ENCODE measurements at regions not wholly inside any gene's neighbourhood (a gene's known extent, or its start where the extent isn't known, plus 50 kb on each side); places are given as distances from the start of the nearest gene placed in this dataset.

- Histone ChIP-seq H3K27ac (ENCODE audit: low read length) (peak overlapping the region; percentile 67), H3K9me3 (ENCODE audit: control insufficient read depth in 2 of 2, low read length in 2 of 2) (no peaks in the 10 kb centered on the region), H3K36me3 (ENCODE audit: control insufficient read depth in 2 of 2, insufficient read depth in 2 of 2, low read length in 2 of 2) (no peaks in the 10 kb centered on the region), H3K4me3 (ENCODE audit: low read length in 2 of 2) (peak overlapping the region; percentile 73 to 87), H3K4me1 (ENCODE audit: control insufficient read depth, insufficient read depth, low read length) (peaks cover 20% of the 10 kb centered on the region), H3K27me3 (ENCODE audit: control insufficient read depth in 1 of 2, insufficient read depth in 2 of 2, low read length in 2 of 2) (peaks cover 0 to 4% of the 10 kb centered on the region in 2 donors), H3K9ac (ENCODE audit: low read length in 2 of 2) (peak overlapping the region; percentile 72 to 80)
Observed at GRCh38 chr17:77888242-77889134, 70.0 kb upstream of the TNRC6C start.

GRCh38 chr17:77889135-77889505 is 69.4 kb upstream of the TNRC6C start:
- no peak overlapping the region for H3K4me3 ChIP-seq (ENCODE audit: low read length in 2 of 2)
- H3K36me3 ChIP-seq (ENCODE audit: control insufficient read depth in 2 of 2, insufficient read depth in 2 of 2, low read length in 2 of 2) = no peaks in the 10 kb centered on the region
- H3K9me3 ChIP-seq (ENCODE audit: control insufficient read depth in 2 of 2, low read length in 2 of 2) = no peaks in the 10 kb centered on the region
- H3K27ac ChIP-seq (ENCODE audit: low read length) = no peak overlapping the region
- H3K9ac ChIP-seq (ENCODE audit: low read length in 2 of 2) = no peak overlapping the region
- H3K27me3 ChIP-seq (ENCODE audit: control insufficient read depth in 1 of 2, insufficient read depth in 2 of 2, low read length in 2 of 2) = peaks cover 0 to 2% of the 10 kb centered on the region in 2 donors
- peaks cover 16% of the 10 kb centered on the region for H3K4me1 ChIP-seq (ENCODE audit: control insufficient read depth, insufficient read depth, low read length)

- Histone ChIP-seq H3K4me3 (ENCODE audit: low read length in 2 of 2) (no peak overlapping the region), H3K9ac (ENCODE audit: low read length in 2 of 2) (no peak overlapping the region), H3K27ac (ENCODE audit: low read length) (no peak overlapping the region), H3K4me1 (ENCODE audit: control insufficient read depth, insufficient read depth, low read length) (peaks cover 16% of the 10 kb centered on the region), H3K9me3 (ENCODE audit: control insufficient read depth in 2 of 2, low read length in 2 of 2) (no peaks in the 10 kb centered on the region), H3K36me3 (ENCODE audit: control insufficient read depth in 2 of 2, insufficient read depth in 2 of 2, low read length in 2 of 2) (no peaks in the 10 kb centered on the region), H3K27me3 (ENCODE audit: control insufficient read depth in 1 of 2, insufficient read depth in 2 of 2, low read length in 2 of 2) (no peaks in the 10 kb centered on the region)
Observed at GRCh38 chr17:77889866-77890760, 68.4 kb upstream of the TNRC6C start.

GRCh38 chr17:77890771-77891170 is 67.7 kb upstream of the TNRC6C start:
- Histone ChIP-seq H3K36me3 (ENCODE audit: control insufficient read depth in 2 of 2, insufficient read depth in 2 of 2, low read length in 2 of 2) (no peaks in the 10 kb centered on the region), H3K4me1 (ENCODE audit: control insufficient read depth, insufficient read depth, low read length) (peaks cover 16% of the 10 kb centered on the region), H3K4me3 (ENCODE audit: low read length in 2 of 2) (no peak overlapping the region), H3K9me3 (ENCODE audit: control insufficient read depth in 2 of 2, low read length in 2 of 2) (no peaks in the 10 kb centered on the region), H3K27ac (ENCODE audit: low read length) (no peak overlapping the region), H3K27me3 (ENCODE audit: control insufficient read depth in 1 of 2, insufficient read depth in 2 of 2, low read length in 2 of 2) (no peaks in the 10 kb centered on the region), H3K9ac (ENCODE audit: low read length in 2 of 2) (no peak overlapping the region)

GRCh38 chr17:77891602-77892001 is 66.9 kb upstream of the TNRC6C start:
- Histone ChIP-seq H3K27ac (ENCODE audit: low read length) (no peak overlapping the region), H3K9me3 (ENCODE audit: control insufficient read depth in 2 of 2, low read length in 2 of 2) (no peaks in the 10 kb centered on the region), H3K36me3 (ENCODE audit: control insufficient read depth in 2 of 2, insufficient read depth in 2 of 2, low read length in 2 of 2) (no peaks in the 10 kb centered on the region), H3K27me3 (ENCODE audit: control insufficient read depth in 1 of 2, insufficient read depth in 2 of 2, low read length in 2 of 2) (no peaks in the 10 kb centered on the region), H3K9ac (ENCODE audit: low read length in 2 of 2) (no peak overlapping the region), H3K4me3 (ENCODE audit: low read length in 2 of 2) (no peak overlapping the region), H3K4me1 (ENCODE audit: control insufficient read depth, insufficient read depth, low read length) (peaks cover 16% of the 10 kb centered on the region)

- Histone ChIP-seq H3K9me3 (ENCODE audit: control insufficient read depth in 2 of 2, low read length in 2 of 2) (no peaks in the 10 kb centered on the region), H3K36me3 (ENCODE audit: control insufficient read depth in 2 of 2, insufficient read depth in 2 of 2, low read length in 2 of 2) (no peaks in the 10 kb centered on the region), H3K27ac (ENCODE audit: low read length) (no peak overlapping the region), H3K4me1 (ENCODE audit: control insufficient read depth, insufficient read depth, low read length) (peaks cover 14% of the 10 kb centered on the region), H3K27me3 (ENCODE audit: control insufficient read depth in 1 of 2, insufficient read depth in 2 of 2, low read length in 2 of 2) (no peaks in the 10 kb centered on the region), H3K9ac (ENCODE audit: low read length in 2 of 2) (no peak overlapping the region), H3K4me3 (ENCODE audit: low read length in 2 of 2) (no peak overlapping the region)
Observed at GRCh38 chr17:77892031-77892430, 66.5 kb upstream of the TNRC6C start.

GRCh38 chr17:77892469-77893143 is 65.9 kb upstream of the TNRC6C start:
- no peaks in the 10 kb centered on the region for H3K27me3 ChIP-seq (ENCODE audit: control insufficient read depth in 1 of 2, insufficient read depth in 2 of 2, low read length in 2 of 2)
- H3K4me1 ChIP-seq (ENCODE audit: control insufficient read depth, insufficient read depth, low read length) = peaks cover 9% of the 10 kb centered on the region
- no peak overlapping the region for H3K4me3 ChIP-seq (ENCODE audit: low read length in 2 of 2)
- no peak overlapping the region for H3K27ac ChIP-seq (ENCODE audit: low read length)
- no peaks in the 10 kb centered on the region for H3K9me3 ChIP-seq (ENCODE audit: control insufficient read depth in 2 of 2, low read length in 2 of 2)
- no peak overlapping the region for H3K9ac ChIP-seq (ENCODE audit: low read length in 2 of 2)
- H3K36me3 ChIP-seq (ENCODE audit: control insufficient read depth in 2 of 2, insufficient read depth in 2 of 2, low read length in 2 of 2) = no peaks in the 10 kb centered on the region

- Histone ChIP-seq H3K27ac (ENCODE audit: low read length) (no peak overlapping the region), H3K9me3 (ENCODE audit: control insufficient read depth in 2 of 2, low read length in 2 of 2) (no peaks in the 10 kb centered on the region), H3K9ac (ENCODE audit: low read length in 2 of 2) (no peak overlapping the region), H3K36me3 (ENCODE audit: control insufficient read depth in 2 of 2, insufficient read depth in 2 of 2, low read length in 2 of 2) (no peaks in the 10 kb centered on the region), H3K27me3 (ENCODE audit: control insufficient read depth in 1 of 2, insufficient read depth in 2 of 2, low read length in 2 of 2) (no peaks in the 10 kb centered on the region), H3K4me1 (ENCODE audit: control insufficient read depth, insufficient read depth, low read length) (peaks cover under 1% of the 10 kb centered on the region), H3K4me3 (ENCODE audit: low read length in 2 of 2) (no peak overlapping the region)
Observed at GRCh38 chr17:77893144-77894044, 65.1 kb upstream of the TNRC6C start.

- H3K4me1 ChIP-seq (ENCODE audit: control insufficient read depth, insufficient read depth, low read length) = no peaks in the 10 kb centered on the region
- no peaks in the 10 kb centered on the region for H3K36me3 ChIP-seq (ENCODE audit: control insufficient read depth in 2 of 2, insufficient read depth in 2 of 2, low read length in 2 of 2)
- H3K4me3 ChIP-seq (ENCODE audit: low read length in 2 of 2) = no peak overlapping the region
- no peak overlapping the region for H3K27ac ChIP-seq (ENCODE audit: low read length)
- no peaks in the 10 kb centered on the region for H3K9me3 ChIP-seq (ENCODE audit: control insufficient read depth in 2 of 2, low read length in 2 of 2)
- no peaks in the 10 kb centered on the region for H3K27me3 ChIP-seq (ENCODE audit: control insufficient read depth in 1 of 2, insufficient read depth in 2 of 2, low read length in 2 of 2)
- H3K9ac ChIP-seq (ENCODE audit: low read length in 2 of 2) = no peak overlapping the region
Observed at GRCh38 chr17:77894126-77894956, 64.2 kb upstream of the TNRC6C start.
